ENCODE measurements at regions not wholly inside any gene's neighbourhood (a gene's known extent, or its start where the extent isn't known, plus 50 kb on each side); places are given as distances from the start of the nearest gene placed in this dataset.

- Histone ChIP-seq H3K27ac (ENCODE audit: insufficient read length, low read depth, low read length) (no peak overlapping the region), H3K9me3 (ENCODE audit: control insufficient read depth, low read depth, low read length) (no peaks in the 10 kb centered on the region), H3K23ac (ENCODE audit: insufficient read length, low read depth, low read length) (no peak overlapping the region), H3K9ac (ENCODE audit: extremely low read depth, insufficient read length, low read length) (no peak overlapping the region), H3K79me1 (ENCODE audit: insufficient read depth, low read depth, low read length, poor library complexity, severe bottlenecking) (no peaks in the 10 kb centered on the region), H3K4me1 (ENCODE audit: insufficient read depth, low read length) (no peaks in the 10 kb centered on the region), H2BK15ac (ENCODE audit: low read depth, low read length) (no peak overlapping the region), H2BK12ac (ENCODE audit: insufficient read length, low read depth, low read length) (no peak overlapping the region), H3K27me3 (ENCODE audit: insufficient read depth, low read length) (no peaks in the 10 kb centered on the region), H4K91ac (ENCODE audit: insufficient read length, low read depth, low read length) (no peak overlapping the region), H4K8ac (replicated peaks; ENCODE audit: insufficient read length, low read depth, low read length) (no peak overlapping the region), H3K18ac (ENCODE audit: insufficient read length, low read depth, low read length) (no peak overlapping the region), H3K79me2 (ENCODE audit: insufficient read depth, low read length) (no peaks in the 10 kb centered on the region), H2BK20ac (ENCODE audit: low read depth, low read length, poor library complexity, severe bottlenecking) (no peak overlapping the region), H4K20me1 (ENCODE audit: control insufficient read depth, insufficient read depth, insufficient read length) (no peaks in the 10 kb centered on the region), H3K4ac (ENCODE audit: low read depth, low read length) (no peak overlapping the region), H3K4me2 (ENCODE audit: insufficient read depth, insufficient read length, low read length) (no peak overlapping the region), H4K5ac (ENCODE audit: insufficient read length, low read depth, low read length) (no peak overlapping the region), H3K14ac (ENCODE audit: insufficient read depth, low read length) (no peak overlapping the region), H2BK5ac (ENCODE audit: insufficient read length, low read length) (no peak overlapping the region), H3K56ac (ENCODE audit: insufficient read length, low read depth, low read length) (no peak overlapping the region), H2AFZ (ENCODE audit: low read length) (no peak overlapping the region), H2BK120ac (ENCODE audit: low read depth, low read length, poor library complexity, severe bottlenecking) (no peak overlapping the region), H2AK5ac (ENCODE audit: insufficient read length, low read length) (no peak overlapping the region), H3K23me2 (ENCODE audit: insufficient read length, low read depth, low read length, poor library complexity, severe bottlenecking) (no peaks in the 10 kb centered on the region), H3T11ph (ENCODE audit: low read length) (no peak overlapping the region)
- no peaks in the 10 kb centered on the region for H3K4me1 Mint-ChIP-seq
- no CpG with 5 or more reads among the region's 1 CpG for WGBS (ENCODE audit: extremely low coverage, insufficient read length, low lambda C conversion rate)
- no peak overlapping the region for H3K27ac Mint-ChIP-seq
- H3K9me3 Mint-ChIP-seq = no peaks in the 10 kb centered on the region; a peak in 1 of 5 replicates
- DNase-seq = no peak
- H3K36me3 Mint-ChIP-seq (ENCODE audit: insufficient read depth in 1 of 3, low read depth in 3 of 3) = no peaks in the 10 kb centered on the region
- TF ChIP-seq, protein P1, sequence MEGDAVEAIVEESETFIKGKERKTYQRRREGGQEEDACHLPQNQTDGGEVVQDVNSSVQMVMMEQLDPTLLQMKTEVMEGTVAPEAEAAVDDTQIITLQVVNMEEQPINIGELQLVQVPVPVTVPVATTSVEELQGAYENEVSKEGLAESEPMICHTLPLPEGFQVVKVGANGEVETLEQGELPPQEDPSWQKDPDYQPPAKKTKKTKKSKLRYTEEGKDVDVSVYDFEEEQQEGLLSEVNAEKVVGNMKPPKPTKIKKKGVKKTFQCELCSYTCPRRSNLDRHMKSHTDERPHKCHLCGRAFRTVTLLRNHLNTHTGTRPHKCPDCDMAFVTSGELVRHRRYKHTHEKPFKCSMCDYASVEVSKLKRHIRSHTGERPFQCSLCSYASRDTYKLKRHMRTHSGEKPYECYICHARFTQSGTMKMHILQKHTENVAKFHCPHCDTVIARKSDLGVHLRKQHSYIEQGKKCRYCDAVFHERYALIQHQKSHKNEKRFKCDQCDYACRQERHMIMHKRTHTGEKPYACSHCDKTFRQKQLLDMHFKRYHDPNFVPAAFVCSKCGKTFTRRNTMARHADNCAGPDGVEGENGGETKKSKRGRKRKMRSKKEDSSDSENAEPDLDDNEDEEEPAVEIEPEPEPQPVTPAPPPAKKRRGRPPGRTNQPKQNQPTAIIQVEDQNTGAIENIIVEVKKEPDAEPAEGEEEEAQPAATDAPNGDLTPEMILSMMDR (conservative IDR thresholded peaks at IDR 0.05) = no peak
- no peak overlapping the region for H3K4me3 Mint-ChIP-seq
- H3K27me3 Mint-ChIP-seq (ENCODE audit: low read depth) = no peaks in the 10 kb centered on the region
These were observed 466.3 kb upstream of the ATP2B1 start for GRCh38 chr12:90174956-90175355.

All from H9 (cell line).